Limb (tissue), 2 donors: ENCODE measurements at regions not wholly inside any gene's neighbourhood (a gene's known extent, or its start where the extent isn't known, plus 50 kb on each side); places are given as distances from the start of the nearest gene placed in this dataset.
"Not testable (repeated sequence)": the region's sequence is repeated elsewhere in the genome, so short reads cannot be mapped to it uniquely, and the experiment has no call there.

ENCODE experiments used
- DNase-seq, 2 donors: peaks; one replicate each; pipeline ENCODE4 v3.0.0-alpha.2; 2016; ENCODE audit errors: extremely low spot score in 2 of 2

DNA sequence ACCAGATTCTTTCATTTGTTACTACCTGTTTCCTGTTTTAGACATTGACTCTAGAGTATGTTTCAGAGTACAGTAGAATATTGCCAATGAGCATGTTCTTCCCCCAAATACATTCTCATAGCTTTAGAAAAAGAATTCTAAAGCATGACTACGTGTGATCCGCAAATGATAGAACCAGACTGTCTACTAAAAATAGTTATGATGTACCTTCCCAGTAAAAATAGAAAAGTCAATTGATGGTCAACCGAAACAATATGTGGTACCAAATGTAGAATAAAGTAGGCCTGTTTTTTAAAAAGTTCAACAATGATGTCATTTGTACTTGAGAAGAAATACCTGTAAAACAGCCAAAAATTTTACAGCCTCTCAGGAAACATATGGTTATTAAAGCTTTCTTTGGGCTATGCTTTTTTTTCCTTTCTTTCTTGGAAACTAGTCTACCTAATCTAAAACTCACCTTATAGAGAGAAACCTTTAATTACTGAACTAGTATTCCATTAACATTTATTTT lies 130.1 kb upstream of the MTHFD1L start:
- DNase-seq: no peak

DNA sequence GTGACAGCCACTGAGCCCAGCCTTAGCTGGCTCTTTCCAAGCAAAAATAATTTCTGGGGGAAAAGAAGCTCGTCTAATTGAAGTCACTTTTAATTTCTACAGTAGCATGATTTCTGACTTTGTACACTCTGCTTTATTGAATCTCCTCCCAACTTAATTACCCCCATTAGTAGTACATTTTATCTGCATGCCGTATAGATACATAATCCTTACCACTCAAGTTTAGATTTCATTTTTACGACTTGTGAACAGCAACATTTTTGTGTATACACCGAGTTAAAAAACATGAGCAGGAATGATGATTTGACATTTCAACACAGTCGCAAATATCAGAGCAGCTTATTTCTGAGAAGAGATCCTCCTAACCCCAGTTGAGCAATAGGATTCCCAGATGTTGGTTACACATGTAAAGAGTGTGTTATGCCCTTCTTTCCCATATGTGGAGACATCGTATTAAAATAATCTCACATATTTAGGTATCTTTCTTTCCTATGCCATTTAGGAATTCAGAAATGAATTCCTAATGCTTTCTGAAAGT lies 127.3 kb upstream of the MTHFD1L start:
- DNase-seq: no peak

DNA sequence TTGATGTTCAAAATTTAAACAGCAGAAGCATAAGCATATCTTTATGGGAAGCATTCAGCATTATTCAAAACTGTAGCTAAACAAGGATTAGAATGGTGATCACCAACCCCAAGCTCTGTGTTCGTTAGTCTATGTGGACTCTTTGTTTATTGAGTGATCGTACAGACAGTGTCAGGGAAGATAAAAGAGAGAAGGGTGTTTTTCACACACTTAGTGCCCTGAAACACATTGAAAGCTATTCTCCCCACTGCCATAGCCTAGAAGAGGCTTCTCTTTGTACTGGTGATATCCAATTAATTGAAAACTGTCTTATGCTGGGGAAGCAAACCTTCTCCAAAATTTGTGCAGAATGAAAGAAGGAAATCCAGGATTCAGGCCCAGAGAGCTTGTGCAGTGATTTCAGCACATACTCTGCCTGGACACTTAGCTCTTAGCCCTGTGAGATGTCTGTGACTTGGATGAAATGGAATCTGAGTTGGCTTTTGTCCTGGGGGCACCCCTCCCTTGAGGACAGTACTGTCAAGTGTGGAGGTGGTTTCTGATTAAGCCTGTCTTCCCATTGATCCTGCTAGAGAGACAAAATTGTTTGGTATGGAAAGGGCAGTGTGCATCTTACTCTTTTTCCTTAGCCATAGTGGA lies 125.7 kb upstream of the MTHFD1L start:
- DNase-seq: no peak

DNA sequence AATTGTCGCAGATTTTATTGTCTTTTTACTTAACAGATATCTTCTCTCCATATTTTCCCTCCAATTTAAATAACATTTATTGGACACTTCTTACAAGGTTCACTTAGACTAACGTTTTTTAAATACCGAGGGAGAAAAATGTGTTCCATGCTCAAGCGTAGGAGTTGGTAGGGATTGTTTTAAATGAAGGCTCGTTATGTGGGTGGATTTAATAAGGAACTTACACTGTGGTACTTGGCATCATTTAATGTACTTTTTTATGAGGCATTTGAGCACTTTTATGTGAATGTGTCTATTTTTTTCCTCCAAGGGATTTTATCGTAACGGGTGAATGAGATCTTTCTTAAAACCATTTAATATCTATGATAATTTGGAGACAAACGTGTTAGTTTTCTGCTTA lies 125.0 kb upstream of the MTHFD1L start:
- DNase-seq: no peak

DNA sequence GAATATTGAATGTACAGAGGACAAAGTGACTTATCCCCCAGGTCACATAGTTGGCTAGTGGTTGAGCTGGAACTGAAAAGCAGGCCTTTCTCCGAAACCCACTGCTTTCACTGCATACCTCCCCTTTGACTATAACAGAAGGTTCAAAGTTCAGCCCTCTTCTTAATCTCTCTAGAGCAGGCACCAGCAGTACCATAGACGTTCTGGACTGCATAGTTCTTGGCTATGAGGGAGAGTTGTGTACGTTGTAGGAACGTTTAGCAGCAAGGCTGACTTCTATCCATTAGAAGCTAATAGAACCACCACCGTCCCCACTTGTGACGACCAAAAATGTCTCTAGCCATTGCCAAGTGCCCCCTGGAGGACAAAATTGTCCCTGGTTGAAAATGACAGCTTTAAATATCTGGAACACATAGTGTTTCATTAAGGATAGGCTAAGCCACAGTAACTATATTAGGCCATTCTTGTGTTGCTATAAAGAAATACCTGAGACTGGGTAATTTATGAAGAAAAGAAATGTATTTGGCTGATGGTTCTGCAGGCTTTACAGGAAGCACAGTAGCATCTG lies 123.8 kb upstream of the MTHFD1L start:
- DNase-seq: no peak

DNA sequence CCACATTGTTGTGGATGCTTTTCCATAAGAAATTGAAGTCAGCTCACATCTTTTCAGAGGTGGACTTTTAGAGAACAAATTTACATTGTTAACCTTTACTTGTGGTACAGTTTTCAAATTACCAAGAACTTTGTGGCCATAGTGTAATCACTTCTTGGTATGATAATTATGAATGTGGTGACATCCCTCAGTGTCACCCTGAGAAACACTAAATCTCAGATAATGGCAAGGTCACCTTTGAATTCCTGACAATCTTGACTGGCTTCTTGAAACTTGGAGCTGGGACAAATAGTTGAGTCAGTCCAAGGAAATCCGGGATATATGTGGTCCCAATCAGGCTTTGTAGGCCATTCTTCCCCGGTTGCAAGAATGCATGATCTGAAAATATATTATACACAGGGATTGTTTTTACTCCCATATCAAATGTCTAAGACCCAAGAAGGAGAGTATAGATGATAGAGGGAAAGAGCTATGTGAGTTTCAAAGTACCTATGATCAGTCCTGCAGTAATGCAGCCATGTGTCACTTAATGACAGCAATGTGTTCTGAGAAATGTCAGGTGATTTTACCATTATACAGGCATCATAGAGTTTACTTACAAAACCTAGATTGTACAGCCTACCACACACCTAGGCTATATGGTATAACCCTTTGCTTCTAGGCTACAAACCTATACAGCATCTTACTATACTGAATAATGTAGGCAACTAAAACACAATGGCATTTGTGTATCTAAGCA lies 120.8 kb upstream of the MTHFD1L start:
- DNase-seq: no peak

DNA sequence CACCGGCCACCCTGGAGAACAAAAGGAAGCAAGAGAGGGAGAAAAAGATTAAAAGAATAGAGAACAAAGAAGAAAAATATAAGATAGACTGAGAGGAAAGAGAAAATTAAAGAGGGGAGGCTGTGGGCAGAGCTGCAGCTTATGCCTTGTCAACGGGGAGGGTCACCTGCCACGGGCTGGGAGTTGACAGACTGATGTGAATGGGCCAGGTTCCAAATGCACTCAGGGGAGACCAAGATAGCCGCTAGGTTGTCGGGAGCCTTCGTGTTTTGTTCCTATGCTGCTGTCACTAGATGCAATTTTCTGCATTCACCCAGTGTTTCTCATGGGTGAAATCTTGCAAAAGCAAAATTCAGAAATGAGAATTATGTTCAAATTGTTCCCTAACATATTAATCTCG lies 119.6 kb upstream of the MTHFD1L start:
- no peak for DNase-seq

DNA sequence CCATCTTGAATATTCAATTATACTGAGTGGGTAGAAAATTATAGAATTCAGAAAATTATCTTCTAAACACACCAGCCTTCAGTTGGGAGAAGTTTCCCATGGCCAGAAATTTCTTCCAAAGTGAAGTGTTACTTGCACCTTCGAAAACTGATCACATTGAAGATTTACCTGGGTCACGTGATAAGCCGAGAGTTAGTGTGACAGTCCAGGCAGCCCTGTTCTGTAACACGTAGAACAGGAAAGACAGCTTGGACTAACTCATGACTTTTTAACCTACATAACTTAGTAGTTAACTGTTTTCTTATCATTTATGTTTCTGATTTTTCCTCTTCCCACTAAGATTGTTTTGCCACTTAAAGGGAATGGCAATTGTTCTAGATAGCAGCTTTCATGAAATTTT lies 118.3 kb upstream of the MTHFD1L start:
- DNase-seq: no peak

DNA sequence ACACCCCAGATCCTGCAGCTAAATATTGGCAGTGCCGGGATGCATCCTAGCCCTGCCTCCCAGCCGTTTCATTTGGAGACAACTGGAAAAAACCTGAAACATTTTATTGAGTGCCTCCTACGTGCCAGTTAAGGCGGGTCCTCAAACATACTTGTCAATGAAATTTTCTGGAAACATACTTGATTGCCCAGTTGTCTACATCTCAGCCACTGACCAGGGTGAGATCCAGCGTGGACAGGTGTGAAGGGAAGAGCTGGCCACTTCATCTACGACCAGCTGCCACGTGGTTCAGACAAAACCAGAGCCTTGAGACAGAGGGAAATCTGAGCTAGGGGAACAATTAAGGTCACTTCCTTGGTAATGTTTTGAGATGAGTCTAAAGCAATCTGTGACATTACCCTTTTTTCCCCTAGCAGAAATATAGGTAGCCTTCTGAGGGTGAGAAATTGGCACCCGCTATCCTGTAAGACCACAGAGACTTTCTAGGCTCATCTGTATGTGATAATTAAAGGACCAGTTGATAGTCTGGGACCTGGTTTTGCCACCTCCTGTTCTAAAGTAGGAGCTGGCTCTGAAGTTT lies 116.3 kb upstream of the MTHFD1L start:
- no peak for DNase-seq

DNA sequence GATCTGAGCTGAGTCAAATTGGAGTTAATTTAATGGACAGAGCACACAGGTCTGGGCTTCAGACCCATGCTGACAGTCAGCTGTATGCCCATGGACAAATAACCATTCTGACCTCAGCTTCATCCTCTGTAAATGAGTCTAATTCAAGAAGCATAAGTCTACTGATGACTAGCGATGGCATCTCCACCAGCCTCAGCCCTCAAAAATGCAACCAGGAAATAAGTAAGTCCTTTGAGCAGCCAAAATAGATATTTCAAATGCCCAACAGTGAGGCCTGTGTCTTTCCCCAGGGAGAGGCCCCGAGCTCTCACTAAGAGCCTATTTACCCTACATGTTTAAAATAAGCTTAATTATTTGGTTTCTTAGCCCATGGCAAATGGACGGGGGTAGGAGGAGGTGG lies 114.2 kb upstream of the MTHFD1L start:
- no peak for DNase-seq

DNA sequence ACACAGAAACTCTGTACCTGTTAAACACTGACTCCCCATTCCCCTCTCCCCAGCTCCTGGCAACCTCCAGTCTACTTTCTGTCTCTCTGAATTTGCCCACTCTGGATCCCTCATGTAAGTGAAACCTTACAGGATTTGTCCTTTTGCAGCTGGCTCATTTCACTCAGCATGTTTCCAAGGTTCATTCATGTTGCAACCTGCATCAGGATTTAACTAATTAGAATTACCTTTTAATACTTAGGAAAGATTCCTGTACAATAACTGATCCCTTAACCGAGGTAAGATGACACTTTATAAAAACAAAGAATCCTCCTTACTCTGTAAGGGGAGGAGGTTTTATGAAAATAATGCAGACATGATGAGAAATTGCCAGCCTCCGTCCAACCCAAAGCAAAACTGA lies 113.1 kb upstream of the MTHFD1L start:
- no peak for DNase-seq

DNA sequence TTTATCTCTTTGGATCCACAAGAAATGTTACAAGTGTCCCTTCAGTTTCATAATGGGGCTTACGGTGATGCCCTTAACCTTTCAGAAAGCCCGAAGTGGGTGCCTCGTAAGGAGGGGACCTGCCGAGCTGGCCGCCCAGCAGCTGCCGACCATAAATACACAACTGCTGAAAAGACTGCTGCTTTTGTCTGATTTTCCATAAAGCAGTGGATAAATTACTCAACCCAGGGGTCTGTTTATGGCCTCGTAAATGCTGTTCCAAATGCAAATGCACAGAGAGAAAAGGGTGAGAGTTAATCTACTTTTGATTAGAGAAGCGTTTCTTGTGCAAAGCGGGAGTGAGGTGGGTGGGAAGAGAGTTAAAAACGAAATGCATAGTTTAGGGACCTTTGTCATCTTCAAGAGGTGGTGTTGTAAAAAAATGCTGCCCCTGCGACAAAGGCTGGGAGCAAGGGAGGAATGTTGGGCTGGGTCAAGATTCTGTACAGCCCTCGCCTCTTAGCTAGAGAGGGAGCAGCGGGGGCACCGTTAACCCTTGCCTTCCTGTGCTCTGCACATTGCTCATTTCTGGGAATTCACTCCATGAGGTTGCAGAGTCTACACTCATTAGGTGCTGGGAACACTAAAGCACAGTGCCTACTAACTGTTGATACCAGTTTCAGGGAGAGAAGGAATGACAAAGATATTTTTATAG lies 112.0 kb upstream of the MTHFD1L start:
- peak in 1 of 2 donors; percentile 46 for DNase-seq

DNA sequence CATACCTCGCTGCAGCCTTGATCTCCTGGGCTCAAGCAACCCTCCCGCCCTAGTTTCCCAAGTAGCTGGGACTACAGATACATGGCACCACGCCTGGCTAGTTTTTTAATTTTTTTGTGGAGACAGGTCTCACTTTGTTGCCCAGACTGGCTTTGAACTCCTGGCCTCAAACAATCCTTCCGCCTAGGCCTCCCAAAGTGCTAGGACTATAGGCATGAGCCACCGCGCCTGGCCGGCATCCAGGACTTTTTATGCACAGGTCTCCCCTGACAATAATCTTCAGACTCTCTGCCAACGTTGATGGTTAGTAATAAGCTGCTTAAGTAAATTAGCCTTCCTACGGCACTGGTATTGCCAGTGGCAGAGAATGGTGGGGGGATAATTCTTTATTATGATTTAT lies 110.5 kb upstream of the MTHFD1L start:
- DNase-seq: no peak

DNA sequence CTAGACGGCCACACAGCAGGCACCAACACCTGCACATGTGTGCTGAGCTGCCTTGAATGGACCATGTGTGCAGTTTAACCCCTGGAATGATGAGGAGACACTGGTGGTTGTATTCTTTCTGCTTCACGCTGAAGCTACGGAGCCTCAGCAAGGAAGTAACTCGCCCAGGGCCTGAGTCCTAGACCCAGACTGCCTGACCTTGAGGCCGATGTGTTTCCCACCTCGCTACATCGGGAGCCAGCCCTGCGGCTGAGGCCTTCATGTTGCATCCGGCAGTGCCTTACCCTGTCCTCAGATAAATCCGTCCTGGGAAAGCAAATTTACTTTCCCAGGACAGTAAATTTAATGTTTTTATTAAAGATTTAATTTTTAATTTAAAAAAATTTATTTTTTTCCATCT lies 110.0 kb upstream of the MTHFD1L start:
- DNase-seq: no peak

DNA sequence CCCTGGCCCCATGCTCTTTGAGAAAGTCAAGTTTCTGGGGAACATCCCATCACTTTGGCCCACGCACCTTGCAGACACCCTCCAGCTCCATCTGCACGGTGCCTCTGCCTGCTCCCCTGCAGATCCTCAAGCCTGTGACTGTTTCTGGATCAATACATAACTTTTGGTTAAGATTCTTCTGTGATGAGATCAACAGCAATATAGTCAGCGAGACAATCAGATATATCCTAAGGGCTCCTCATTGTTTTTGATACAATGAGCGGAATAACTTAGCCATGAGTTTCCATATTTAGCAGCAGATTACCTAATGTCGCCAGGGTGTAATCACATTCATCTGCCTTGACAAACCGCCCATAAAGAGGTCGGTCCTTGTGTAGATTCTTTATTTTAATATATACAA lies 109.3 kb upstream of the MTHFD1L start:
- DNase-seq: no peak

DNA sequence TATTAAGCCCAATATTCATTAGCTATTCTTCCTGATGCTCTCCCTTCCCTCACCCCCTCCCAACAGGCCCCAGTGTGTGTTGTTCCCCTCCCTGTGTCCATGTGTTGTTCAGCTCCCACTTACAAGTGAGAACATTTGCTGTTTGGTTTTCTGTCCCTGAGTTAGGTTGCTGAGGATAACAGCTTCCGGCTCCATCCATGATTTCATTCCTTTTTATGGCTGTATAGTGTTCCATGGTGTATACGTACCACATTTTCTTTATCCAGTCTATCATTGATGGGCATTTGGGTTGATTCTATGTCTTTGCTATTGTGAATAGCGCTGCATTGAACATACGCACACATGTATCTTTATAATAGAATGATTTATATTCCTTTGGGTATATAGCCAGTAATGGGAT lies 107.7 kb upstream of the MTHFD1L start:
- DNase-seq: not testable (repeated sequence)

DNA sequence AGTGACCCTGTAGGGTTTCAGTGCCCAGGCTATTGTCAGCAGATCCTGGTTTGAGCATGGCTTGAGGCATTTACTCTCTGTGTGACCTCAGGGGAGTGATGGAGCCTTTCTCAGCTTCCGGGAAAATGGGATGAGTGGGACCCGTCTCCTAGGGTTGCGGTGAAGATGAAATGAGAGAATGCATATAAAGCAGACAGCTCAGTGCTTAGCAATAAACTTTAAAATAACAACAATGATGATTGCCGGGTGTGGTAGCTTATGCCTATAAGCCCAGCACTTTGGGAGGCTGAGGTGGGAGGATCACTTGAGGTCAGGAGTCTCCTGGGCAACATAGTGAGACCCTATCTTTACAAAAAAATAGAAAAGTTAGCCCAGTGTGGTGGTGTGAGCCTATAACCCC lies 106.0 kb upstream of the MTHFD1L start:
- no peak for DNase-seq

DNA sequence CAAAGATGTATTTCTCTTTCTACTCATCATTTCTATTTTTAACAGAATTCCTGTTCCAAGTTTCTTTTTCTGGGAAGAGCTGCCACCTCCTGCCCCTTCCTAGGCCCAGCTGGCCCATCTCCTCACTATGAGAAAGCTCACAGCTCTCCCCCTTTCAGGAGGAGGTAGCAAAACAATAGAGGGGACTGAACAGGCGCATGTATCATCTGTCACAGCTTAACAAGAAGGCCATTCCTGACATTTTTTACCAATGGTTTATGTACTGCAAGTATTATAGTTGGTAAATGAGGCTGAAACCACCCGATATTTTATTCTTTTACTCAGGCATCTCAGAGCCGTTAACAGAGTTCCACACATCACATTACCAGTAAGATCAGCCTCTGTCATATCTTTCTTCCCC lies 103.7 kb upstream of the MTHFD1L start:
- DNase-seq: no peak

DNA sequence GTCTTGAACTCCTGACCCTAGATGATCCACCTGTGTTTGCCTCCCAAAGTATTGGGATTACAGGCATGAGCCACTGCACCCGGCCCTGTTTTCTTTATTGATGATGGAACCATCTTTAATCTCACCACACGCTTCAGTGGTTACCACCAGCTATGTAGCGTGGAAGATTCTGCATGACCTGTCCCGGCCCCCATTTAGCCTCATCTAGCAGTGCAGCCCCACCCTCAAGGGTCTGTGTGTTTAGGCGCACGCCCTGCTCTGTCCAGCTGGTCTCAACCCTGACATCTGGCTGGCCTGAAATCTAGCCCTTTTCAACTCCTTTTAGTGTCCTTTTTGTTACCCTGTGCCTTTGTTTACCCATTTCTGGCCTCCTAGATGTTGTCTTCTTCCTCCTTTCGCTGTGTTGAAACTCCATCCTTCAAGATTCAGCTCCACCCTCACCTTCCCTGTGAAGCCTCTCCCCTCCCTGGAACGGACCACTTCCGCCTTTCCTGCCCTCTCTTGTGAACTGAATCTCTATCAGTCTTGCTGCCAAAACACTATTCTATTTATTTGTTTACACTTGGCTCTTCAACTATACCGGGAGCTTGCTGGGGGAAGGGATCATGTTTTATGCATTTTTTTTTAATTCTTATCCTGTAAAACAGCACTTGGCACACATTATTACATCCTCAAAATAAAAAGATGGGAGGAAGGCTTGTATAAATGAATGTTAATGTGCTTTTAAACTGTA lies 101.0 kb upstream of the MTHFD1L start:
- DNase-seq: no peak

DNA sequence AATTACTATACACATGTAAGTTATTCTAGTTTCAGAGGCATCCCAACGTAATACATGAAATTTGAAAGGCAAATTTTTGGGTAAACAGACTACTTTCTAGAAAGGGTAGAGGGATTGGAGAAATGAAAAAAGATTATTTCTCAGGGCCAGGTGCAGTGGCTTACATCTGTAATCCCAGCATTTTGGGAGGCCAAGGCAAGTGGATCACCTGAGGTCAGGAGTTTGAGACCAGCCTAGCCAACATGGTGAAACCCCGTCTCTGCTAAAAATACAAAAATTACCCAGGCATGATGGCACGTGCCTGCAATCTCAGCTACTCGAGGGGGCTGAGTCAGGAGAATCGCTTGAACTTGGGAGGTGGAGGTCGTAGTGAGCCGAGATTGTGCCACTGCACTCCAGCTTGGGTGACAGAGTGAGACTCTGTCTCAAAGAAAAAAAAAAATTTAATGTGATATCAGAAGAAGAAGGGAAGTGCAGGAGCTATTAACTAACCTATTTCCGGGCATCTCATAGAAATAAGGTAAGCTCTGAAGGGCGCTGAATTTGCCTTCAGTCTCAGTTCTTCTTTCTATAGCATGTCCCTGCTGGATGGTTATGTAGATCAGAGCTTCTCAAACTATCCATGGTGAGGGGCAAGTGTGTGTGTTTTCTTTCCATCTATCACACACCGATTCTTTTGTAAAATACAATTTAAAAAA lies 100.3 kb upstream of the MTHFD1L start:
- DNase-seq: no peak
